Neuron (in vitro differentiated cells): ENCODE measurements at regions not wholly inside any gene's neighbourhood (a gene's known extent, or its start where the extent isn't known, plus 50 kb on each side); places are given as distances from the start of the nearest gene placed in this dataset.

ENCODE experiments used
- H2AFZ ChIP-seq: one replicate; pipeline ENCODE4 v1.6.1; 2013; ENCODE audit warnings: low read depth, mild to moderate bottlenecking, inconsistent platforms, low read length, moderate library complexity
- H3K27me3 ChIP-seq: one replicate; pipeline ENCODE4 v1.6.1; 2013; ENCODE audit warnings: low read length; ENCODE audit not compliant: insufficient read depth
- H3K36me3 ChIP-seq: one replicate; pipeline ENCODE4 v1.6.1; 2013; ENCODE audit warnings: low read length; ENCODE audit not compliant: insufficient read depth
- H3K4me1 ChIP-seq: one replicate; pipeline ENCODE4 v1.6.1; 2013; ENCODE audit warnings: low read length; ENCODE audit not compliant: insufficient read depth
- H3K4me3 ChIP-seq: 2 replicates; pipeline ENCODE4 v1.5.1; 2013; ENCODE audit warnings: mild to moderate bottlenecking, low read length, moderate library complexity
- H3K9me3 ChIP-seq: one replicate; pipeline ENCODE4 v1.6.1; 2013; ENCODE audit warnings: low read length

GRCh38 chr11:115047631-115048030, 369.3 kb downstream of the NXPE2 start:
- no peaks in the 10 kb centered on the region for H3K36me3 ChIP-seq
- no peaks in the 10 kb centered on the region for H3K9me3 ChIP-seq
- H3K4me1 ChIP-seq, result peaks cover 29% of the 10 kb centered on the region
- H3K27me3 ChIP-seq, result peaks cover 4% of the 10 kb centered on the region
- H3K4me3 ChIP-seq, result no peak overlapping the region
- H2AFZ ChIP-seq, result no peak overlapping the region

GRCh38 chr11:115049796-115050195, 371.5 kb downstream of the NXPE2 start:
- Histone ChIP-seq H3K27me3 (peaks cover 4% of the 10 kb centered on the region), H3K4me3 (no peak overlapping the region), H3K9me3 (no peaks in the 10 kb centered on the region), H3K36me3 (no peaks in the 10 kb centered on the region), H2AFZ (no peak overlapping the region), H3K4me1 (peaks cover 19% of the 10 kb centered on the region)

- H3K9me3 ChIP-seq, result no peaks in the 10 kb centered on the region
- peaks cover 4% of the 10 kb centered on the region for H3K27me3 ChIP-seq
- no peak overlapping the region for H3K4me3 ChIP-seq
- H3K36me3 ChIP-seq, result no peaks in the 10 kb centered on the region
- H3K4me1 ChIP-seq, result peaks cover 19% of the 10 kb centered on the region
- H2AFZ ChIP-seq, result no peak overlapping the region
Observed at GRCh38 chr11:115050756-115051155, 372.4 kb downstream of the NXPE2 start.

GRCh38 chr11:115051938-115052590, 373.7 kb downstream of the NXPE2 start:
- Histone ChIP-seq H3K4me1 (peaks cover 19% of the 10 kb centered on the region), H2AFZ (no peak overlapping the region), H3K36me3 (no peaks in the 10 kb centered on the region), H3K9me3 (no peaks in the 10 kb centered on the region), H3K4me3 (no peak overlapping the region), H3K27me3 (peaks cover 4% of the 10 kb centered on the region)

- no peaks in the 10 kb centered on the region for H3K9me3 ChIP-seq
- H3K36me3 ChIP-seq, result no peaks in the 10 kb centered on the region
- peaks cover 19% of the 10 kb centered on the region for H3K4me1 ChIP-seq
- no peak overlapping the region for H2AFZ ChIP-seq
- H3K27me3 ChIP-seq, result peaks cover 4% of the 10 kb centered on the region
- no peak overlapping the region for H3K4me3 ChIP-seq
Observed at GRCh38 chr11:115052601-115053000, 374.3 kb downstream of the NXPE2 start.

GRCh38 chr11:115054570-115055538, 376.5 kb downstream of the NXPE2 start:
- no peak overlapping the region for H3K4me3 ChIP-seq
- H3K36me3 ChIP-seq, result no peaks in the 10 kb centered on the region
- no peaks in the 10 kb centered on the region for H3K9me3 ChIP-seq
- H3K27me3 ChIP-seq, result peaks cover 4% of the 10 kb centered on the region
- peaks cover 19% of the 10 kb centered on the region for H3K4me1 ChIP-seq
- no peak overlapping the region for H2AFZ ChIP-seq

- Histone ChIP-seq H3K9me3 (no peaks in the 10 kb centered on the region), H2AFZ (no peak overlapping the region), H3K4me3 (no peak overlapping the region), H3K27me3 (peaks cover 4% of the 10 kb centered on the region), H3K4me1 (peaks cover 7% of the 10 kb centered on the region), H3K36me3 (no peaks in the 10 kb centered on the region)
Observed at GRCh38 chr11:115056514-115056913, 378.2 kb downstream of the NXPE2 start.

GRCh38 chr11:115060840-115061239, 382.5 kb downstream of the NXPE2 start:
- Histone ChIP-seq H3K27me3 (no peaks in the 10 kb centered on the region), H3K9me3 (no peaks in the 10 kb centered on the region), H2AFZ (no peak overlapping the region), H3K4me3 (no peak overlapping the region), H3K4me1 (no peaks in the 10 kb centered on the region), H3K36me3 (no peaks in the 10 kb centered on the region)

GRCh38 chr11:115065314-115065713, 387.0 kb downstream of the NXPE2 start:
- H3K4me1 ChIP-seq, result no peaks in the 10 kb centered on the region
- H3K27me3 ChIP-seq, result peaks cover 3% of the 10 kb centered on the region
- no peak overlapping the region for H2AFZ ChIP-seq
- H3K36me3 ChIP-seq, result no peaks in the 10 kb centered on the region
- H3K9me3 ChIP-seq, result no peaks in the 10 kb centered on the region
- H3K4me3 ChIP-seq, result no peak overlapping the region

GRCh38 chr11:115065830-115066664, 387.7 kb downstream of the NXPE2 start:
- Histone ChIP-seq H3K4me3 (no peak overlapping the region), H3K36me3 (no peaks in the 10 kb centered on the region), H3K27me3 (peaks cover 5% of the 10 kb centered on the region), H2AFZ (no peak overlapping the region), H3K4me1 (no peaks in the 10 kb centered on the region), H3K9me3 (no peaks in the 10 kb centered on the region)

- H2AFZ ChIP-seq, result no peak overlapping the region
- no peak overlapping the region for H3K4me3 ChIP-seq
- H3K27me3 ChIP-seq, result peaks cover 6% of the 10 kb centered on the region
- no peaks in the 10 kb centered on the region for H3K4me1 ChIP-seq
- no peaks in the 10 kb centered on the region for H3K9me3 ChIP-seq
- no peaks in the 10 kb centered on the region for H3K36me3 ChIP-seq
Observed at GRCh38 chr11:115067471-115067870, 389.1 kb downstream of the NXPE2 start.

GRCh38 chr11:115067900-115068530, 389.7 kb downstream of the NXPE2 start:
- Histone ChIP-seq H3K4me3 (no peak overlapping the region), H3K4me1 (no peaks in the 10 kb centered on the region), H3K9me3 (no peaks in the 10 kb centered on the region), H3K36me3 (no peaks in the 10 kb centered on the region), H3K27me3 (peaks cover 6% of the 10 kb centered on the region), H2AFZ (no peak overlapping the region)
